ENCODE measurements at regions not wholly inside any gene's neighbourhood (a gene's known extent, or its start where the extent isn't known, plus 50 kb on each side); places are given as distances from the start of the nearest gene placed in this dataset.

GRCh38 chr6:167559675-167560479, 235.0 kb downstream of the TTLL2 start:
- TF ChIP-seq, protein P1, sequence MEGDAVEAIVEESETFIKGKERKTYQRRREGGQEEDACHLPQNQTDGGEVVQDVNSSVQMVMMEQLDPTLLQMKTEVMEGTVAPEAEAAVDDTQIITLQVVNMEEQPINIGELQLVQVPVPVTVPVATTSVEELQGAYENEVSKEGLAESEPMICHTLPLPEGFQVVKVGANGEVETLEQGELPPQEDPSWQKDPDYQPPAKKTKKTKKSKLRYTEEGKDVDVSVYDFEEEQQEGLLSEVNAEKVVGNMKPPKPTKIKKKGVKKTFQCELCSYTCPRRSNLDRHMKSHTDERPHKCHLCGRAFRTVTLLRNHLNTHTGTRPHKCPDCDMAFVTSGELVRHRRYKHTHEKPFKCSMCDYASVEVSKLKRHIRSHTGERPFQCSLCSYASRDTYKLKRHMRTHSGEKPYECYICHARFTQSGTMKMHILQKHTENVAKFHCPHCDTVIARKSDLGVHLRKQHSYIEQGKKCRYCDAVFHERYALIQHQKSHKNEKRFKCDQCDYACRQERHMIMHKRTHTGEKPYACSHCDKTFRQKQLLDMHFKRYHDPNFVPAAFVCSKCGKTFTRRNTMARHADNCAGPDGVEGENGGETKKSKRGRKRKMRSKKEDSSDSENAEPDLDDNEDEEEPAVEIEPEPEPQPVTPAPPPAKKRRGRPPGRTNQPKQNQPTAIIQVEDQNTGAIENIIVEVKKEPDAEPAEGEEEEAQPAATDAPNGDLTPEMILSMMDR (IDR thresholded peaks at IDR 0.05; ENCODE audit: low read length): no peak
- no peak for TF ChIP-seq EZH2 (IDR thresholded peaks at IDR 0.05; ENCODE audit: borderline replicate concordance, low read length)

Data from OCI-LY1 (cell line).